Mucosa of rectum (tissue), 2 donors: ENCODE measurements at regions not wholly inside any gene's neighbourhood (a gene's known extent, or its start where the extent isn't known, plus 50 kb on each side); places are given as distances from the start of the nearest gene placed in this dataset.
"Not testable (repeated sequence)": the region's sequence is repeated elsewhere in the genome, so short reads cannot be mapped to it uniquely, and the experiment has no call there.

Experiments used
- H3K27ac ChIP-seq, 2 donors: one replicate each; pipeline ENCODE4 v1.7.0; 2013; ENCODE audit warnings: inconsistent platforms in 2 of 2, low read depth in 2 of 2, low read length in 2 of 2
- H3K27me3 ChIP-seq, 2 donors: one replicate each; pipeline ENCODE4 v1.7.0; 2013; ENCODE audit warnings: low read length in 2 of 2; ENCODE audit not compliant: control insufficient read depth in 2 of 2, insufficient read depth in 2 of 2
- H3K36me3 ChIP-seq, 2 donors: one replicate each; pipeline ENCODE4 v1.7.0; 2013; ENCODE audit warnings: low read length in 2 of 2; ENCODE audit not compliant: control insufficient read depth in 2 of 2, insufficient read depth in 2 of 2
- H3K4me1 ChIP-seq, 2 donors: one replicate each; pipeline ENCODE4 v1.7.0; 2013; ENCODE audit warnings: low read length in 2 of 2, mild to moderate bottlenecking in 1 of 2; ENCODE audit not compliant: control insufficient read depth in 2 of 2, insufficient read depth in 2 of 2
- H3K4me3 ChIP-seq, 2 donors: one replicate each; pipeline ENCODE4 v1.7.0; 2013; ENCODE audit warnings: low read length in 2 of 2
- H3K9ac ChIP-seq, 2 donors: one replicate each; pipeline ENCODE4 v1.7.0; 2013; ENCODE audit warnings: low read length in 2 of 2, low read depth in 1 of 2, mild to moderate bottlenecking in 1 of 2
- H3K9me3 ChIP-seq, 2 donors: one replicate each; pipeline ENCODE4 v1.7.0; 2013; ENCODE audit warnings: low read length in 2 of 2; ENCODE audit not compliant: control insufficient read depth in 2 of 2
- donor health status: healthy.
- donor health status: Normal muscosa, but diverticular disease.

GRCh38 chr2:175808078-175808477 lies 194.0 kb downstream of the LNPK start:
- Histone ChIP-seq H3K27me3 (no peaks in the 10 kb centered on the region), H3K9ac (no peak overlapping the region), H3K4me3 (no peak overlapping the region), H3K36me3 (no peaks in the 10 kb centered on the region), H3K9me3 (no peaks in the 10 kb centered on the region), H3K27ac (no peak overlapping the region), H3K4me1 (no peaks in the 10 kb centered on the region)

GRCh38 chr2:175807031-175807873 lies 194.8 kb downstream of the LNPK start:
- H3K36me3 ChIP-seq: no peaks in the 10 kb centered on the region
- no peaks in the 10 kb centered on the region for H3K4me1 ChIP-seq
- no peak overlapping the region for H3K27ac ChIP-seq
- H3K9ac ChIP-seq: no peak overlapping the region
- no peak overlapping the region for H3K4me3 ChIP-seq
- no peaks in the 10 kb centered on the region for H3K9me3 ChIP-seq
- H3K27me3 ChIP-seq: no peaks in the 10 kb centered on the region

- Histone ChIP-seq H3K4me1 (no peaks in the 10 kb centered on the region), H3K27ac (no peak overlapping the region), H3K36me3 (no peaks in the 10 kb centered on the region), H3K9me3 (no peaks in the 10 kb centered on the region), H3K4me3 (no peak overlapping the region), H3K27me3 (no peaks in the 10 kb centered on the region), H3K9ac (no peak overlapping the region)
These were observed 195.5 kb downstream of the LNPK start for GRCh38 chr2:175806570-175806969.

- H3K4me1 ChIP-seq: no peaks in the 10 kb centered on the region
- no peak overlapping the region for H3K9ac ChIP-seq
- no peaks in the 10 kb centered on the region for H3K9me3 ChIP-seq
- no peaks in the 10 kb centered on the region for H3K36me3 ChIP-seq
- no peak overlapping the region for H3K27ac ChIP-seq
- no peaks in the 10 kb centered on the region for H3K27me3 ChIP-seq
- H3K4me3 ChIP-seq: no peak overlapping the region
These were observed 196.0 kb downstream of the LNPK start for GRCh38 chr2:175806125-175806490.

GRCh38 chr2:175805442-175806124 lies 196.5 kb downstream of the LNPK start:
- Histone ChIP-seq H3K9me3 (no peaks in the 10 kb centered on the region), H3K4me3 (no peak overlapping the region), H3K9ac (no peak overlapping the region), H3K36me3 (no peaks in the 10 kb centered on the region), H3K27ac (no peak overlapping the region), H3K4me1 (no peaks in the 10 kb centered on the region), H3K27me3 (no peaks in the 10 kb centered on the region)

GRCh38 chr2:175804122-175804521 lies 197.9 kb downstream of the LNPK start:
- no peak overlapping the region for H3K4me3 ChIP-seq
- no peak overlapping the region for H3K9ac ChIP-seq
- H3K27ac ChIP-seq: no peak overlapping the region
- H3K36me3 ChIP-seq: no peaks in the 10 kb centered on the region
- no peaks in the 10 kb centered on the region for H3K27me3 ChIP-seq
- H3K4me1 ChIP-seq: no peaks in the 10 kb centered on the region
- H3K9me3 ChIP-seq: no peaks in the 10 kb centered on the region

- not testable (repeated sequence) for H3K4me1 ChIP-seq, H3K27me3 ChIP-seq, H3K4me3 ChIP-seq, H3K9me3 ChIP-seq, H3K27ac ChIP-seq, H3K36me3 ChIP-seq, H3K9ac ChIP-seq
These were observed 205.6 kb downstream of the LNPK start for GRCh38 chr2:175796422-175796821.

GRCh38 chr2:175793648-175794047 lies 208.4 kb downstream of the LNPK start:
- H3K36me3 ChIP-seq: no peaks in the 10 kb centered on the region
- no peak overlapping the region for H3K9ac ChIP-seq
- no peak overlapping the region for H3K27ac ChIP-seq
- H3K4me3 ChIP-seq: no peak overlapping the region
- peaks cover 0 to 3% of the 10 kb centered on the region in 2 donors for H3K9me3 ChIP-seq
- no peaks in the 10 kb centered on the region for H3K4me1 ChIP-seq
- H3K27me3 ChIP-seq: no peaks in the 10 kb centered on the region

- Histone ChIP-seq H3K27me3 (no peaks in the 10 kb centered on the region), H3K4me1 (no peaks in the 10 kb centered on the region), H3K9me3 (peaks cover 0 to 3% of the 10 kb centered on the region in 2 donors), H3K4me3 (no peak overlapping the region), H3K36me3 (no peaks in the 10 kb centered on the region), H3K27ac (no peak overlapping the region), H3K9ac (no peak overlapping the region)
These were observed 209.2 kb downstream of the LNPK start for GRCh38 chr2:175792881-175793280.

- H3K27ac ChIP-seq: no peak overlapping the region
- H3K36me3 ChIP-seq: no peaks in the 10 kb centered on the region
- no peak overlapping the region for H3K4me3 ChIP-seq
- no peaks in the 10 kb centered on the region for H3K4me1 ChIP-seq
- H3K27me3 ChIP-seq: no peaks in the 10 kb centered on the region
- H3K9ac ChIP-seq: no peak overlapping the region
- peaks cover 0 to 3% of the 10 kb centered on the region in 2 donors for H3K9me3 ChIP-seq
These were observed 209.9 kb downstream of the LNPK start for GRCh38 chr2:175792199-175792598.
